Endothelial cell of umbilical vein (primary cell): ENCODE measurements at regions not wholly inside any gene's neighbourhood (a gene's known extent, or its start where the extent isn't known, plus 50 kb on each side); places are given as distances from the start of the nearest gene placed in this dataset.

Source experiments
- BruUV-seq: library from RNA; stranded (reverse); fragments of 400-500 nt; replicated peaks from 2 replicates; lab custom pipeline; 2021; lab: Mats Ljungman, UMichigan
- CTCF ChIA-PET: fragments of 300-600, 350-600 bp; sonication (Branson Sonifier 250); formaldehyde crosslinking; loops from one replicate; lab custom pipeline; 2021; ENCODE audit warnings: antibody characterized with exemption, inconsistent platforms; lab: Charles Lee
- POLR2A ChIA-PET: fragments of 300-600, 350-600 bp; sonication (Branson Sonifier 250); formaldehyde crosslinking; loops from one replicate; lab custom pipeline; 2021; ENCODE audit warnings: antibody characterized with exemption, inconsistent platforms; lab: Charles Lee
- DNase-seq: peaks from one replicate; pipeline ENCODE4 v3.0.0-alpha.2; 2011; ENCODE audit warnings: low read depth, low spot score
- FAIRE-seq: peaks from 2 replicates; lab custom pipeline; 2011; peaks lifted over from hg19 to GRCh38; lab: Jason Lieb, UNC
- H2AFZ ChIP-seq: 2 replicates; pipeline ENCODE4 v1.6.0; 2012; ENCODE audit warnings: low read depth, low read length, control low read depth, inconsistent platforms
- H3K27ac ChIP-seq: 2 replicates; pipeline ENCODE4 v1.5.1; 2011; ENCODE audit warnings: low read depth, mild to moderate bottlenecking, control low read depth, low read length, moderate library complexity; ENCODE audit not compliant: insufficient read depth
- H3K27me3 ChIP-seq, 2 experiments: 2 replicates each; pipeline versions ENCODE4 v1.6.0 to v1.6.1; 2011; ENCODE audit warnings: low read length in 2 of 2, mixed read lengths in 1 of 2; ENCODE audit not compliant: control insufficient read depth in 2 of 2, insufficient read depth in 2 of 2
- H3K36me3 ChIP-seq, 2 experiments: 2 replicates in 1 of 2; 3 replicates in 1 of 2; pipeline ENCODE4 v1.5.1; 2011; ENCODE audit warnings: low read length in 2 of 2, mild to moderate bottlenecking in 1 of 2, moderate library complexity in 1 of 2; ENCODE audit not compliant: control insufficient read depth in 2 of 2, insufficient read depth in 2 of 2; ENCODE audit errors: extremely low read depth in 1 of 2
- H3K4me1 ChIP-seq: 3 replicates; pipeline ENCODE4 v1.5.1; 2011; ENCODE audit warnings: mild to moderate bottlenecking, low read length; ENCODE audit not compliant: control insufficient read depth, insufficient read depth; ENCODE audit errors: extremely low read depth
- H3K4me2 ChIP-seq: 2 replicates; pipeline ENCODE4 v1.6.1; 2011; ENCODE audit warnings: low read length, control low read depth, mixed read lengths; ENCODE audit not compliant: insufficient read depth
- H3K4me3 ChIP-seq, 3 experiments: fragments of 200-600 bp in 1 of 3; sonication (generic), shearing (Covaris generic) in 1 of 3; replicated peaks in 1 of 3; 2 replicates each; pipeline ENCODE4 v1.5.1; 2011 to 2016; ENCODE audit warnings: control low read depth in 3 of 3, low read length in 3 of 3, mild to moderate bottlenecking in 2 of 3, inconsistent platforms in 1 of 3, low read depth in 1 of 3, moderate library complexity in 1 of 3; ENCODE audit not compliant: insufficient read depth in 1 of 3
- H3K79me2 ChIP-seq: 2 replicates; pipeline ENCODE4 v1.6.0; 2012; ENCODE audit warnings: low read length, inconsistent platforms; ENCODE audit not compliant: control insufficient read depth, insufficient read depth
- H3K9ac ChIP-seq: replicated peaks from 2 replicates; pipeline ENCODE3; 2011; ENCODE audit warnings: low read length, control low read depth; ENCODE audit not compliant: insufficient read depth; ENCODE audit errors: extremely low read depth
- H3K9me1 ChIP-seq: replicated peaks from 3 replicates; pipeline ENCODE4 v1.6.0; 2011; ENCODE audit warnings: mild to moderate bottlenecking, low read length; ENCODE audit not compliant: control insufficient read depth, insufficient read depth; ENCODE audit errors: extremely low read depth
- H3K9me3 ChIP-seq: replicated peaks from 2 replicates; pipeline ENCODE4 v1.5.1; 2012; ENCODE audit warnings: low read length, inconsistent platforms; ENCODE audit not compliant: control insufficient read depth, insufficient read depth
- H4K20me1 ChIP-seq: replicated peaks from 2 replicates; pipeline ENCODE3; 2011; ENCODE audit warnings: mild to moderate bottlenecking, low read length; ENCODE audit not compliant: control insufficient read depth, insufficient read depth; ENCODE audit errors: extremely low read depth
- MYC ChIP-seq: IDR thresholded peaks from one replicate; pipeline ENCODE4 v1.6.1; 2011; ENCODE audit warnings: mild to moderate bottlenecking, low read depth, low read length
- POLR2A ChIP-seq: IDR thresholded peaks from 2 replicates; pipeline ENCODE4 v1.6.1; 2012; ENCODE audit warnings: low read depth, mild to moderate bottlenecking, control low read depth, low read length
- dilution Hi-C: fragments of 300-500 bp; cut with MboI; formaldehyde crosslinking; loops from one replicate; pipeline ENCODE4 v1.15.0; 2019; ENCODE audit warnings: low sequenced_read_pairs; ENCODE audit not compliant: extremely low pct_ligation_motif_present
- intact Hi-C: fragments of 100-400 bp; cut with micrococcal nuclease; formaldehyde crosslinking; loops from one replicate; pipeline ENCODE4 v1.10.0; 2022
- TF ChIP-seq, protein P1 (sequence below), 2 donors: IDR thresholded peaks; 1 replicate in 1 of 2; 2 replicates in 1 of 2; pipeline ENCODE4 v1.5.1; 2011; ENCODE audit warnings: low read length in 2 of 2, mild to moderate bottlenecking in 2 of 2, moderate library complexity in 2 of 2, control low read depth in 1 of 2, inconsistent platforms in 1 of 2, low read depth in 1 of 2; ENCODE audit not compliant: insufficient read depth in 1 of 2; ENCODE audit errors: extremely low read depth in 1 of 2
- TF ChIP-seq, protein P2 (sequence below): IDR thresholded peaks from 2 replicates; pipeline ENCODE4 v1.6.1; 2011; ENCODE audit not compliant: insufficient read depth, insufficient read length

DNA sequence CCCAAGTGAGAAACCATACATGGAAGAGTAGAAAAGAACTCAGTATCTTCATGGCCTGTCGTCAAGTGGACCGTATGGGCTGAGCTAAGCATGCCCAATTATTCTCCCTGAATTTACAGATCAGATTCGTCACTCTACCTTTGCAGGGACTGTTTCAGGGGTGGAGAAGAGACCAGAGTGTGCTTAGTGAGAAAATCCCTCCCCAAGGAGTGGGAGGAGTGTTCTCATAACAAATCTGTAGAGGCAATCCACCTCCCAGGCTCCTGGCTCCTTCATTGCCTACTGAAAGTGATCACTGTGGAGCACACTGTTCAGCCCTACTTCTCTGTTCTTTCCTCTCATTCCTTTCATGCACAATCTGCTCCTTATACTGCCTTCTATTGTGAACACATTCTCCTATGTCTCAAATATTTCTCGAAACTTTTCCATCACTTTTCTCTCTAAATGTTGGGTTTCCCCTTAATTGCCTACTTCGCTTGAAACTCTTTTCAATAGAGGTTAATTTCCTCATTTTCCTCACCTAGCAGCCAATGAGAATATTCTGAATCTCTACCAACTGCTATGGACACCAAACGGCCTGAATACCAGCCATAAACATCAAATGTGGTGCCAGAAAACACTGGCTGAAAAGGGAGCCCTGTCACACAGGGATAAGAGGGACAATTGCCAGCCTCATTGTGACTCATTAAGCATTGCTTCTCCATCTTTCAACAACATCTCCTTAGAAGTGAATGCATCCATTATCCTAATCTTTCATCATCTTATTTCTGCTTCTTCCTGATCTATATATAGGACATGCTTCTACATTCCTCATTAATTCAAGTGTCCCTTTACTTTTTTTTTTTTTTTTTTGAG is 398.3 kb downstream of the UTRN start:
- Histone ChIP-seq H3K9me3 (no peaks in the 10 kb centered on the region), H3K4me1 (no peaks in the 10 kb centered on the region), H3K27me3 (no peaks in the 10 kb centered on the region), H2AFZ (no peak overlapping the region), H4K20me1 (peaks cover 2% of the 10 kb centered on the region), H3K79me2 (peaks cover 4% of the 10 kb centered on the region), H3K4me2 (no peak overlapping the region), H3K9me1 (no peaks in the 10 kb centered on the region), H3K27ac (no peak overlapping the region), H3K36me3 (peaks cover 3 to 4% of the 10 kb centered on the region in 2 experiments), H3K4me3 (no peak overlapping the region), H3K9ac (no peak overlapping the region)
- TF ChIP-seq, protein P1, sequence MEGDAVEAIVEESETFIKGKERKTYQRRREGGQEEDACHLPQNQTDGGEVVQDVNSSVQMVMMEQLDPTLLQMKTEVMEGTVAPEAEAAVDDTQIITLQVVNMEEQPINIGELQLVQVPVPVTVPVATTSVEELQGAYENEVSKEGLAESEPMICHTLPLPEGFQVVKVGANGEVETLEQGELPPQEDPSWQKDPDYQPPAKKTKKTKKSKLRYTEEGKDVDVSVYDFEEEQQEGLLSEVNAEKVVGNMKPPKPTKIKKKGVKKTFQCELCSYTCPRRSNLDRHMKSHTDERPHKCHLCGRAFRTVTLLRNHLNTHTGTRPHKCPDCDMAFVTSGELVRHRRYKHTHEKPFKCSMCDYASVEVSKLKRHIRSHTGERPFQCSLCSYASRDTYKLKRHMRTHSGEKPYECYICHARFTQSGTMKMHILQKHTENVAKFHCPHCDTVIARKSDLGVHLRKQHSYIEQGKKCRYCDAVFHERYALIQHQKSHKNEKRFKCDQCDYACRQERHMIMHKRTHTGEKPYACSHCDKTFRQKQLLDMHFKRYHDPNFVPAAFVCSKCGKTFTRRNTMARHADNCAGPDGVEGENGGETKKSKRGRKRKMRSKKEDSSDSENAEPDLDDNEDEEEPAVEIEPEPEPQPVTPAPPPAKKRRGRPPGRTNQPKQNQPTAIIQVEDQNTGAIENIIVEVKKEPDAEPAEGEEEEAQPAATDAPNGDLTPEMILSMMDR (IDR thresholded peaks at IDR 0.05; ENCODE audit: extremely low read depth in 1 of 2, insufficient read depth in 1 of 2, low read depth in 1 of 2, low read length in 2 of 2), result no peak
- TF ChIP-seq POLR2A, result no peak
- TF ChIP-seq, protein P2, sequence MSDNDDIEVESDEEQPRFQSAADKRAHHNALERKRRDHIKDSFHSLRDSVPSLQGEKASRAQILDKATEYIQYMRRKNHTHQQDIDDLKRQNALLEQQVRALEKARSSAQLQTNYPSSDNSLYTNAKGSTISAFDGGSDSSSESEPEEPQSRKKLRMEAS, result no peak
- DNase-seq (no peak), FAIRE-seq (no peak)
- dilution Hi-C loops (no loop called here), intact Hi-C loops (no loop called here)
- ChIA-PET POLR2A (no interaction called here), CTCF (no interaction called here)
- no TSS peak for BruUV-seq

DNA sequence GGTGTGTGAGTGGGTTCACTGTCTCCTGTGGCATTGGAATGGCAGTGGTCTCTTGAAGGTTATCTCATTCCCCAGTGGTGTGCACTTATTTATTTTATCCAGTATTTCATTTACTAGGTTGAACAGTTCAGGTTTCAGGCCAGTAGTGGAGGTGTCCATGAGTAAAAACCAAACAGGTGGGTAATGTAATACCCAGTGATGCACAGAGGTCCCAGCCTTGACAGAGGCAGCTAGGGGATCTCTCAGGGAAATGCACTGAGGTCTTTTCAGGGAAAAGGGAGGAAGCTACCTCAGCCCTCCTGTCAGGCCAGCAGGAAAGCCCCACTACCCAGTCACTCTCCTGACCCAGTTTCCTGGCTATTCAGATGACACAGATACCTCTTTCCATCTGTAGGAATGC is 403.6 kb downstream of the UTRN start:
- DNase-seq (no peak), FAIRE-seq (no peak)
- no peaks in the 10 kb centered on the region for H3K27me3 ChIP-seq
- no peak overlapping the region for H2AFZ ChIP-seq
- no peaks in the 10 kb centered on the region for H3K9me1 ChIP-seq
- BruUV-seq, result no TSS peak
- H3K27ac ChIP-seq, result no peak overlapping the region
- H3K9ac ChIP-seq, result no peak overlapping the region
- intact Hi-C loops, result no loop called here
- dilution Hi-C loops, result no loop called here
- ChIA-PET CTCF (no interaction called here), POLR2A (no interaction called here)
- no peak for TF ChIP-seq MYC
- peaks cover 0 to 6% of the 10 kb centered on the region in 2 experiments for H3K36me3 ChIP-seq
- H3K9me3 ChIP-seq, result no peaks in the 10 kb centered on the region
- peaks cover 4% of the 10 kb centered on the region for H3K79me2 ChIP-seq
- no peaks in the 10 kb centered on the region for H3K4me1 ChIP-seq
- H3K4me3 ChIP-seq, result no peak overlapping the region
- peaks cover 2% of the 10 kb centered on the region for H4K20me1 ChIP-seq
- H3K4me2 ChIP-seq, result no peak overlapping the region
